ENCODE measurements at regions not wholly inside any gene's neighbourhood (a gene's known extent, or its start where the extent isn't known, plus 50 kb on each side); places are given as distances from the start of the nearest gene placed in this dataset.

DNA sequence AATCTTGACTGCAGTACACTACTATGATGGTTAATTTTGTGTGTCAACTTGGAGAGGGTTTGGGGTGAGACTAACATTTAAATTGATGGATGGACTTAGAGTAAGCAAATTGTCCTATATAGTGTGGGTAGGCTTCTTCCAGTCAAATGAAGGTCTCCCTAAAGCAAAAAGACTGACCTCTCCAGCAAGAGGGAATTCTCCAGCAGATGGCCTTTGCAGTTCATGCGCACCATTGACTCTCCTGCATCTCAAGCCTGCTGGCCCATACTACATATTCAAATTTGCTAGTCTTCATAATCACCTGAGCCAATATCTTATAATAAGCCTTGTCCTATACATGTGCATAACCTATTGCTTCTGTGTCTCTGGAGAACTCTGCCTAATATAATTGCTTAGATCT is 260.2 kb downstream of the RERGL start:
- H3K9me3 ChIP-seq (replicated peaks in 1 of 2; ENCODE audit: control insufficient read depth in 2 of 2, insufficient read depth in 1 of 2, low read depth in 1 of 2, low read length in 2 of 2), result no peaks in the 10 kb centered on the region
- no peak overlapping the region for H3K4me2 ChIP-seq (ENCODE audit: insufficient read depth, low read length, poor library complexity, severe bottlenecking)
- H4K8ac ChIP-seq (ENCODE audit: low read depth, low read length), result no peak overlapping the region
- H3K23ac ChIP-seq (ENCODE audit: low read depth, low read length, poor library complexity), result no peak overlapping the region
- H3K9ac ChIP-seq (ENCODE audit: low read depth, low read length, poor library complexity), result no peak overlapping the region
- H3K14ac ChIP-seq (ENCODE audit: low read length), result no peak overlapping the region
- DNase-seq (ENCODE audit: low spot score), result no peak
- H2BK12ac ChIP-seq (ENCODE audit: low read length), result no peak overlapping the region
- H3K4ac ChIP-seq (ENCODE audit: low read length), result no peak overlapping the region
- H2BK120ac ChIP-seq (ENCODE audit: low read depth, low read length), result no peak overlapping the region
- no peaks in the 10 kb centered on the region for H3K27me3 ChIP-seq (ENCODE audit: control insufficient read depth in 3 of 3, insufficient read depth in 3 of 3, low read depth in 1 of 3, low read length in 3 of 3)
- no peaks in the 10 kb centered on the region for H3K79me1 ChIP-seq (ENCODE audit: low read depth, low read length)
- no peak overlapping the region for H3K18ac ChIP-seq (ENCODE audit: low read length)
- H3K27ac ChIP-seq (replicated peaks; ENCODE audit: low read length), result no peak overlapping the region
- WGBS, 2 donors (ENCODE audit: extremely low coverage in 2 of 2, insufficient read length in 2 of 2, insufficient replicate concordance in 1 of 2), result no CpG with 5 or more reads among the region's 1 CpG
- no peak overlapping the region for H2AFZ ChIP-seq (ENCODE audit: low read length)
- H2BK5ac ChIP-seq (ENCODE audit: low read length), result no peak overlapping the region
- H2BK15ac ChIP-seq (ENCODE audit: low read length), result no peak overlapping the region
- no peaks in the 10 kb centered on the region for H3K4me1 ChIP-seq (ENCODE audit: control insufficient read depth in 2 of 2, insufficient read depth in 1 of 2, low read depth in 1 of 2, low read length in 2 of 2)
- H3K36me3 ChIP-seq (replicated peaks in 1 of 2; ENCODE audit: control insufficient read depth in 2 of 2, insufficient read depth in 2 of 2, low read length in 2 of 2), result no peaks in the 10 kb centered on the region
- H2AK5ac ChIP-seq (ENCODE audit: low read depth, low read length), result no peak overlapping the region
- H4K91ac ChIP-seq (ENCODE audit: low read depth, low read length, poor library complexity), result no peak overlapping the region
- no peak overlapping the region for H3K4me3 ChIP-seq (ENCODE audit: low read length in 2 of 2)

- Histone ChIP-seq H2AFZ (ENCODE audit: low read length) (no peak overlapping the region), H2BK120ac (ENCODE audit: low read depth, low read length) (no peak overlapping the region), H2AK5ac (ENCODE audit: low read depth, low read length) (no peak overlapping the region), H3K4me3 (ENCODE audit: low read length in 2 of 2) (no peak overlapping the region), H3K36me3 (replicated peaks in 1 of 2; ENCODE audit: control insufficient read depth in 2 of 2, insufficient read depth in 2 of 2, low read length in 2 of 2) (no peaks in the 10 kb centered on the region), H3K18ac (ENCODE audit: low read length) (no peak overlapping the region), H3K23ac (ENCODE audit: low read depth, low read length, poor library complexity) (no peak overlapping the region), H2BK15ac (ENCODE audit: low read length) (no peak overlapping the region), H3K27me3 (ENCODE audit: control insufficient read depth in 3 of 3, insufficient read depth in 3 of 3, low read depth in 1 of 3, low read length in 3 of 3) (no peaks in the 10 kb centered on the region), H3K79me1 (ENCODE audit: low read depth, low read length) (no peaks in the 10 kb centered on the region), H3K9ac (ENCODE audit: low read depth, low read length, poor library complexity) (no peak overlapping the region), H3K14ac (ENCODE audit: low read length) (no peak overlapping the region), H4K91ac (ENCODE audit: low read depth, low read length, poor library complexity) (no peak overlapping the region), H2BK12ac (ENCODE audit: low read length) (no peak overlapping the region), H3K4me1 (ENCODE audit: control insufficient read depth in 2 of 2, insufficient read depth in 1 of 2, low read depth in 1 of 2, low read length in 2 of 2) (no peaks in the 10 kb centered on the region), H3K4ac (ENCODE audit: low read length) (no peak overlapping the region), H3K27ac (replicated peaks; ENCODE audit: low read length) (no peak overlapping the region), H3K9me3 (replicated peaks in 1 of 2; ENCODE audit: control insufficient read depth in 2 of 2, insufficient read depth in 1 of 2, low read depth in 1 of 2, low read length in 2 of 2) (no peaks in the 10 kb centered on the region), H4K8ac (ENCODE audit: low read depth, low read length) (no peak overlapping the region), H2BK5ac (ENCODE audit: low read length) (no peak overlapping the region), H3K4me2 (ENCODE audit: insufficient read depth, low read length, poor library complexity, severe bottlenecking) (no peak overlapping the region)
- no peak for DNase-seq (ENCODE audit: low spot score)
Observed at GRCh38 chr12:17818931-17819330, 271.1 kb downstream of the RERGL start.

- no CpG with 5 or more reads among the region's 3 CpGs for WGBS, 2 donors (ENCODE audit: extremely low coverage in 2 of 2, insufficient read length in 2 of 2, insufficient replicate concordance in 1 of 2)
- no peaks in the 10 kb centered on the region for H3K27me3 ChIP-seq (ENCODE audit: control insufficient read depth in 3 of 3, insufficient read depth in 3 of 3, low read depth in 1 of 3, low read length in 3 of 3)
Observed at GRCh38 chr12:17810399-17810798, 279.6 kb downstream of the RERGL start.

GRCh38 chr12:17809206-17809605 is 280.8 kb downstream of the RERGL start:
- no peak overlapping the region for H3K4me2 ChIP-seq (ENCODE audit: insufficient read depth, low read length, poor library complexity, severe bottlenecking)
- H3K4me3 ChIP-seq (ENCODE audit: low read length in 2 of 2), result no peak overlapping the region
- no peak overlapping the region for H4K8ac ChIP-seq (ENCODE audit: low read depth, low read length)
- H3K4me1 ChIP-seq (ENCODE audit: control insufficient read depth in 2 of 2, insufficient read depth in 1 of 2, low read depth in 1 of 2, low read length in 2 of 2), result no peaks in the 10 kb centered on the region
- H2BK12ac ChIP-seq (ENCODE audit: low read length), result no peak overlapping the region
- no peak overlapping the region for H2AK5ac ChIP-seq (ENCODE audit: low read depth, low read length)
- no peak overlapping the region for H2AFZ ChIP-seq (ENCODE audit: low read length)
- H3K27ac ChIP-seq (replicated peaks; ENCODE audit: low read length), result no peak overlapping the region
- H2BK15ac ChIP-seq (ENCODE audit: low read length), result no peak overlapping the region
- no peak overlapping the region for H3K9ac ChIP-seq (ENCODE audit: low read depth, low read length, poor library complexity)
- H3K27me3 ChIP-seq (ENCODE audit: control insufficient read depth in 3 of 3, insufficient read depth in 3 of 3, low read depth in 1 of 3, low read length in 3 of 3), result no peaks in the 10 kb centered on the region
- no peak overlapping the region for H3K4ac ChIP-seq (ENCODE audit: low read length)
- H3K14ac ChIP-seq (ENCODE audit: low read length), result no peak overlapping the region
- no peak for DNase-seq (ENCODE audit: low spot score)
- H3K9me3 ChIP-seq (replicated peaks in 1 of 2; ENCODE audit: control insufficient read depth in 2 of 2, insufficient read depth in 1 of 2, low read depth in 1 of 2, low read length in 2 of 2), result peaks cover 0 to 3% of the 10 kb centered on the region in 2 donors
- no peak overlapping the region for H4K91ac ChIP-seq (ENCODE audit: low read depth, low read length, poor library complexity)
- H2BK5ac ChIP-seq (ENCODE audit: low read length), result no peak overlapping the region
- H3K18ac ChIP-seq (ENCODE audit: low read length), result no peak overlapping the region
- H2BK120ac ChIP-seq (ENCODE audit: low read depth, low read length), result no peak overlapping the region
- no peaks in the 10 kb centered on the region for H3K36me3 ChIP-seq (replicated peaks in 1 of 2; ENCODE audit: control insufficient read depth in 2 of 2, insufficient read depth in 2 of 2, low read length in 2 of 2)
- no peaks in the 10 kb centered on the region for H3K79me1 ChIP-seq (ENCODE audit: low read depth, low read length)
- H3K23ac ChIP-seq (ENCODE audit: low read depth, low read length, poor library complexity), result no peak overlapping the region
- no CpG with 5 or more reads among the region's 1 CpG for WGBS, 2 donors (ENCODE audit: extremely low coverage in 2 of 2, insufficient read length in 2 of 2, insufficient replicate concordance in 1 of 2)

More at GRCh38 chr12:17810399-17810798, 279.6 kb downstream of the RERGL start:
- Histone ChIP-seq H3K4me1 (ENCODE audit: control insufficient read depth in 2 of 2, insufficient read depth in 1 of 2, low read depth in 1 of 2, low read length in 2 of 2) (no peaks in the 10 kb centered on the region), H3K79me1 (ENCODE audit: low read depth, low read length) (no peaks in the 10 kb centered on the region), H3K4ac (ENCODE audit: low read length) (no peak overlapping the region), H4K8ac (ENCODE audit: low read depth, low read length) (no peak overlapping the region), H2BK5ac (ENCODE audit: low read length) (no peak overlapping the region), H3K4me2 (ENCODE audit: insufficient read depth, low read length, poor library complexity, severe bottlenecking) (no peak overlapping the region), H3K23ac (ENCODE audit: low read depth, low read length, poor library complexity) (no peak overlapping the region), H3K18ac (ENCODE audit: low read length) (no peak overlapping the region), H4K91ac (ENCODE audit: low read depth, low read length, poor library complexity) (no peak overlapping the region), H3K36me3 (replicated peaks in 1 of 2; ENCODE audit: control insufficient read depth in 2 of 2, insufficient read depth in 2 of 2, low read length in 2 of 2) (no peaks in the 10 kb centered on the region), H3K14ac (ENCODE audit: low read length) (no peak overlapping the region), H2BK120ac (ENCODE audit: low read depth, low read length) (no peak overlapping the region), H2AK5ac (ENCODE audit: low read depth, low read length) (no peak overlapping the region), H3K4me3 (ENCODE audit: low read length in 2 of 2) (no peak overlapping the region), H2BK15ac (ENCODE audit: low read length) (no peak overlapping the region), H3K9ac (ENCODE audit: low read depth, low read length, poor library complexity) (no peak overlapping the region), H2AFZ (ENCODE audit: low read length) (no peak overlapping the region), H2BK12ac (ENCODE audit: low read length) (no peak overlapping the region), H3K9me3 (replicated peaks in 1 of 2; ENCODE audit: control insufficient read depth in 2 of 2, insufficient read depth in 1 of 2, low read depth in 1 of 2, low read length in 2 of 2) (peaks cover 0 to 3% of the 10 kb centered on the region in 2 donors), H3K27ac (replicated peaks; ENCODE audit: low read length) (no peak overlapping the region)
- DNase-seq (ENCODE audit: low spot score), result no peak
